LNCaP clone FGC (cell line): ENCODE measurements at regions not wholly inside any gene's neighbourhood (a gene's known extent, or its start where the extent isn't known, plus 50 kb on each side); places are given as distances from the start of the nearest gene placed in this dataset.

Experiments
- DNase-seq: peaks from one replicate; pipeline ENCODE4 v3.0.0-alpha.2; 2011; ENCODE audit warnings: low read depth
- H3K4me3 ChIP-seq: 2 replicates; pipeline ENCODE4 v1.5.1; 2011; ENCODE audit warnings: mild to moderate bottlenecking, low read depth, low read length, control low read depth
- CTCF ChIP-seq: IDR thresholded peaks from 2 replicates; pipeline ENCODE4 v1.5.1; 2012; ENCODE audit warnings: mild to moderate bottlenecking; ENCODE audit not compliant: control insufficient read depth, insufficient read depth; ENCODE audit errors: extremely low read depth

- no peak for DNase-seq
- TF ChIP-seq CTCF: no peak
- H3K4me3 ChIP-seq: no peak overlapping the region
These were observed 119.1 kb upstream of the COL5A1 start for GRCh38 chr9:134522502-134522848.

GRCh38 chr9:134522976-134523375, 118.6 kb upstream of the COL5A1 start:
- TF ChIP-seq CTCF: no peak
- no peak for DNase-seq
- no peak overlapping the region for H3K4me3 ChIP-seq

GRCh38 chr9:134525070-134525815, 116.4 kb upstream of the COL5A1 start:
- no peak overlapping the region for H3K4me3 ChIP-seq
- TF ChIP-seq CTCF: no peak
- DNase-seq: no peak

- TF ChIP-seq CTCF: no peak
These were observed 115.6 kb upstream of the COL5A1 start for GRCh38 chr9:134525841-134526583.

GRCh38 chr9:134526584-134527477, 114.8 kb upstream of the COL5A1 start:
- no peak for DNase-seq
- no peak for TF ChIP-seq CTCF
- H3K4me3 ChIP-seq: no peak overlapping the region

More at GRCh38 chr9:134525841-134526583, 115.6 kb upstream of the COL5A1 start:
- no peak for DNase-seq
- H3K4me3 ChIP-seq: no peak overlapping the region

GRCh38 chr9:134530724-134531123, 110.9 kb upstream of the COL5A1 start:
- no peak for TF ChIP-seq CTCF
- H3K4me3 ChIP-seq: no peak overlapping the region
- no peak for DNase-seq
